ENCODE measurements at regions not wholly inside any gene's neighbourhood (a gene's known extent, or its start where the extent isn't known, plus 50 kb on each side); places are given as distances from the start of the nearest gene placed in this dataset.

- DNase-seq, result no peak
- Histone ChIP-seq H3K36me3 (ENCODE audit: low read depth, missing control alignments) (no peaks in the 10 kb centered on the region), H3K9me3 (no peaks in the 10 kb centered on the region), H3K27me3 (no peaks in the 10 kb centered on the region), H3K27ac (no peak overlapping the region), H3K4me3 (no peak overlapping the region), H3K4me1 (no peaks in the 10 kb centered on the region)
- intact Hi-C loops (cut with DNase I; ENCODE audit: low total_unique reads), result no loop called here
- TF ChIP-seq POLR2A (IDR thresholded peaks at IDR 0.05) (no peak), CTCF (IDR thresholded peaks at IDR 0.05) (no peak)
- WGBS, 2 donors, result 80 to 93% methylated on average over 2 of the region's 2 CpGs
These were observed 104.8 kb upstream of the LGALSL start for GRCh38 chr2:64349131-64349530.

- no peak for DNase-seq
- intact Hi-C loops (cut with DNase I; ENCODE audit: low total_unique reads), result no loop called here
- no peak for TF ChIP-seq CTCF (IDR thresholded peaks at IDR 0.05)
- TF ChIP-seq POLR2A (IDR thresholded peaks at IDR 0.05), result no peak
- Histone ChIP-seq H3K27me3 (no peaks in the 10 kb centered on the region), H3K36me3 (ENCODE audit: low read depth, missing control alignments) (no peaks in the 10 kb centered on the region), H3K27ac (no peak overlapping the region), H3K9me3 (no peaks in the 10 kb centered on the region), H3K4me1 (no peaks in the 10 kb centered on the region), H3K4me3 (no peak overlapping the region)
- 76 to 81% methylated on average over 2 of the region's 2 CpGs for WGBS, 2 donors
These were observed 103.0 kb upstream of the LGALSL start for GRCh38 chr2:64350996-64351395.

- 88 to 96% methylated on average over 1 of the region's 1 CpG for WGBS, 2 donors
- DNase-seq, result no peak
- Histone ChIP-seq H3K27me3 (no peaks in the 10 kb centered on the region), H3K27ac (no peak overlapping the region), H3K36me3 (ENCODE audit: low read depth, missing control alignments) (no peaks in the 10 kb centered on the region), H3K4me1 (no peaks in the 10 kb centered on the region), H3K4me3 (no peak overlapping the region), H3K9me3 (no peaks in the 10 kb centered on the region)
- intact Hi-C loops (cut with DNase I; ENCODE audit: low total_unique reads), result no loop called here
- TF ChIP-seq CTCF (IDR thresholded peaks at IDR 0.05), result no peak
- TF ChIP-seq POLR2A (IDR thresholded peaks at IDR 0.05), result no peak
These were observed 101.7 kb upstream of the LGALSL start for GRCh38 chr2:64352292-64352691.

GRCh38 chr2:64354857-64355680, 98.9 kb upstream of the LGALSL start:
- DNase-seq, result no peak

More at GRCh38 chr2:64354857-64355680, 98.9 kb upstream of the LGALSL start:
- Histone ChIP-seq H3K27me3 (no peaks in the 10 kb centered on the region), H3K4me3 (no peak overlapping the region), H3K27ac (no peak overlapping the region), H3K4me1 (peaks cover 5% of the 10 kb centered on the region), H3K36me3 (ENCODE audit: low read depth, missing control alignments) (no peaks in the 10 kb centered on the region), H3K9me3 (no peaks in the 10 kb centered on the region)
- intact Hi-C loops (cut with DNase I; ENCODE audit: low total_unique reads), result no loop called here
- WGBS, 2 donors, result 78 to 92% methylated on average over 11 of the region's 11 CpGs
- TF ChIP-seq POLR2A (IDR thresholded peaks at IDR 0.05), result no peak
- no peak for TF ChIP-seq CTCF (IDR thresholded peaks at IDR 0.05)
